ENCODE measurements at regions not wholly inside any gene's neighbourhood (a gene's known extent, or its start where the extent isn't known, plus 50 kb on each side); places are given as distances from the start of the nearest gene placed in this dataset.

- no peak for DNase-seq (ENCODE audit: low read depth, low spot score)
- ChIA-PET CTCF (no interaction called here), POLR2A (no interaction called here)
- no peak for ATAC-seq
- Histone ChIP-seq H3K36me3 (ENCODE audit: control insufficient read depth, insufficient read depth, low read length) (no peaks in the 10 kb centered on the region), H3K4me3 (ENCODE audit: low read depth in 2 of 2, low read length in 2 of 2) (no peak overlapping the region), H3K9me3 (ENCODE audit: control insufficient read depth, insufficient read depth, low read depth, low read length) (no peaks in the 10 kb centered on the region), H3K27me3 (ENCODE audit: control insufficient read depth, insufficient read depth, low read length) (no peaks in the 10 kb centered on the region), H3K27ac (ENCODE audit: low read length) (no peak overlapping the region), H3K4me1 (ENCODE audit: control insufficient read depth, insufficient read depth, low read length) (no peaks in the 10 kb centered on the region)
- TF ChIP-seq CTCF (IDR thresholded peaks at IDR 0.05): no peak
- no peak for TF ChIP-seq SIN3A (IDR thresholded peaks at IDR 0.05; ENCODE audit: borderline replicate concordance, insufficient read depth, low read depth, low read length)
- TF ChIP-seq POLR2AphosphoS5 (IDR thresholded peaks at IDR 0.05; ENCODE audit: low read depth, low read length): no peak
- TF ChIP-seq REST (IDR thresholded peaks at IDR 0.05; ENCODE audit: insufficient read depth in 1 of 2, low read depth in 2 of 2, low read length in 1 of 2): no peak
- TF ChIP-seq TCF7L2 (IDR thresholded peaks at IDR 0.05; ENCODE audit: low read depth, low read length): no peak
- intact Hi-C loops (cut with micrococcal nuclease; ENCODE audit: unreplicated experiment): no loop called here
- BruUV-seq (replicated peaks): no TSS peak
- in situ Hi-C loops (cut with HindIII; ENCODE audit: low pct_unique_long_range_greater_than_20kb, low sequenced_read_pairs): no loop called here
Observed at GRCh38 chr3:27802849-27803248, 80.7 kb upstream of the EOMES start.

GRCh38 chr3:27805282-27805681 lies 83.2 kb upstream of the EOMES start:
- ChIA-PET CTCF (no interaction called here), POLR2A (no interaction called here)
- in situ Hi-C loops (cut with HindIII; ENCODE audit: low pct_unique_long_range_greater_than_20kb, low sequenced_read_pairs): no loop called here
- Histone ChIP-seq H3K36me3 (ENCODE audit: control insufficient read depth, insufficient read depth, low read length) (no peaks in the 10 kb centered on the region), H3K27me3 (ENCODE audit: control insufficient read depth, insufficient read depth, low read length) (no peaks in the 10 kb centered on the region), H3K27ac (ENCODE audit: low read length) (no peak overlapping the region), H3K9me3 (ENCODE audit: control insufficient read depth, insufficient read depth, low read depth, low read length) (no peaks in the 10 kb centered on the region), H3K4me3 (ENCODE audit: low read depth in 2 of 2, low read length in 2 of 2) (no peak overlapping the region), H3K4me1 (ENCODE audit: control insufficient read depth, insufficient read depth, low read length) (no peaks in the 10 kb centered on the region)
- DNase-seq (ENCODE audit: low read depth, low spot score): no peak
- TF ChIP-seq TCF7L2 (IDR thresholded peaks at IDR 0.05; ENCODE audit: low read depth, low read length) (no peak), SIN3A (IDR thresholded peaks at IDR 0.05; ENCODE audit: borderline replicate concordance, insufficient read depth, low read depth, low read length) (no peak), POLR2AphosphoS5 (IDR thresholded peaks at IDR 0.05; ENCODE audit: low read depth, low read length) (no peak), CTCF (IDR thresholded peaks at IDR 0.05) (no peak)
- intact Hi-C loops (cut with micrococcal nuclease; ENCODE audit: unreplicated experiment): no loop called here
- no peak for ATAC-seq
- no TSS peak for BruUV-seq (replicated peaks)
